NCI-H1105 (cell line): ENCODE measurements at regions not wholly inside any gene's neighbourhood (a gene's known extent, or its start where the extent isn't known, plus 50 kb on each side); places are given as distances from the start of the nearest gene placed in this dataset.

Experiments
- DNase-seq: peaks from one replicate; lab custom pipeline; 2025; lab: John Stamatoyannopoulos, UW

DNA sequence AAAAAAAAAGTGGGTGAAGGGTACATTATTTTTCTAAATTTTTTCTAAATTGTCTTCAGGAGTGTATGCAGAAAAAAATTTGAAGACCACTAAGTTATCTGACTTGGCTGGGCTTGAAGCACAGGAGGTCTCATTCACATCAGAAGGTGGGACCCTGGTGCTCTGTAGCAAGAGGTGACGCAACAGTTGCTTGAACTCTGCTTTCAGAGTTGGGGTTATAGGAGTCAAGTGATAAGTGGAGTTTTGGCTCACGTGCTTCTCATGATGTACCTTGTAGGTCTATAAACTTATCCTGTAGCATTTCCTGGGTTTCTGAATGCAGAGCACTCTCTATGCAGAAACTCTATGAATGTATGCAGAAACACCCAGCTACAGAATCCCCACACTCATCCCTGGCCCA is 58.5 kb upstream of the FOXC1 start:
- DNase-seq = no peak

- no peak for DNase-seq
Measured at GRCh38 chr6:1552296-1552761, 57.4 kb upstream of the FOXC1 start.

- no peak for DNase-seq
Measured at GRCh38 chr6:1553562-1554083, 56.1 kb upstream of the FOXC1 start.

- DNase-seq = no peak
Measured at GRCh38 chr6:1554141-1554475, 55.6 kb upstream of the FOXC1 start.

DNA sequence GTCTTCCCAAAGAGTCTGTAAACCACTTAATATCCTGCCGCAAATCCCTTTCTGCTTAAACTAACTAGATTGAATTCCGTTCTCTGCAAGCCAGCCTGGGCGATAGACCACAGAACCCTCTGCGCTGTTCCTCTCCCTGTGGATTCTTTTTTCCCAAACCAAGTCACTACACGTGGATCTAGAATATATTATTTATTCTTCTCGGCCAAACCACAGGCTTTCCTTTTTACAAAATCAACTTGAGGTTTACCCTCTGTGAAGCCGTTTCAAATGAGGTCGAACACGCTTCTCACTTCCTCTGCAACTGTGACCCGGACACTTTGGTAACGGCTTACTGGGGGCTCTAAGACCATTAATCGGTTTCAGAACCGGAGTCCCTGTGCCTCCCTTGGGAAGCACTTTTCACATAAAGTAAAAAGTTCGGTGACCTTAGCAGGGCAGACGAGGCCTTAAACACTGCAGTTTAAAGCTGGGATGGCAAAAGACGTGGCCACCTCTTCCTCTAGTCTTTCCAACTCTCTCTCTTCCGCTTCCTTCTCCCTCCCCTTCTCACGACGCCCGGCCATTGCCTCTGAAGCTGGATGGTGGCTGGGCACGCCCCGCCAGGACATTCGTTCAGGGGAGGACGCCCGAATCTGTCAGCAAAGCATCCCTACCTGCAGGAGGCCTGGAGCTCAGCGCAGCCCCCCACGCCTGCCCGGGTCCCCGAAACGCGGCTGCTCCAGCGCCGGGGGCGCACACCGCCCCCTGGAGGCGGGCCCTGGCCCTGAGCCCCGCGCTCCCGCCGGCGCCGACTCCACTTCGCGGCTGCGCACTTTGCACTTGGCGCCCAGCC is 55.0 kb upstream of the FOXC1 start:
- no peak for DNase-seq

DNA sequence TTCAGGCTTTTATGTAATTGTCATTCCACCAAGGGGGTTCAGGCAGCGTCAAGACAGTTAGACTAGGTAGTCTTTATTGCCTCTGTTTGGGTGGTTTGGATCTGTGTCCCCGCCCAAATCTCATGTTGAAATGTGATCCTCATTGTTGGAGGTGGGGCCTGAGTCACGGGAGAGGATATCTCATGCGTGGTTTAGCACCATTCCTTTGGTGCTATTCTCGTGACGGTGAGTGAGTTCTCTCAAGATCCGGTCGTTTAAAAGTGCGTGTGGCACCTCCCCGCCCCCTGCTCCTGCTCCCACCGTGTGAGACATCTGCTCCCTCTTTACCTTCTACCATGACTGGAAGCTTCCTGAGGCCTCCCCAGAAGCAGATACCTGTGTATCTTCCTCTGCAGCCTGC is 51.3 kb upstream of the FOXC1 start:
- DNase-seq = no peak
